H1 (cell line): ENCODE measurements at regions not wholly inside any gene's neighbourhood (a gene's known extent, or its start where the extent isn't known, plus 50 kb on each side); places are given as distances from the start of the nearest gene placed in this dataset.

Experiments
- CHD7 ChIP-seq: fragments of 300-600 bp; sonication (generic); IDR thresholded peaks from 2 replicates; pipeline ENCODE4 v1.7.1; 2012; ENCODE audit warnings: low read length, moderate library complexity, mild to moderate bottlenecking, inconsistent platforms; ENCODE audit not compliant: insufficient replicate concordance
- CTBP2 ChIP-seq: IDR thresholded peaks from 2 replicates; pipeline ENCODE4 v1.7.0; 2011; ENCODE audit warnings: borderline replicate concordance, mild to moderate bottlenecking, moderate library complexity, mixed read lengths, low read length; ENCODE audit not compliant: insufficient read depth, insufficient read length
- JUN ChIP-seq: IDR thresholded peaks from 2 replicates; pipeline ENCODE4 v1.6.1; 2011; ENCODE audit warnings: low read depth, mild to moderate bottlenecking, improper control_type of control experiment, low read length
- MAX ChIP-seq: IDR thresholded peaks from 2 replicates; pipeline ENCODE4 v1.6.1; 2012; ENCODE audit warnings: inconsistent platforms
- NRF1 ChIP-seq: IDR thresholded peaks from 2 replicates; pipeline ENCODE4 v1.6.1; 2011; ENCODE audit warnings: mild to moderate bottlenecking, low read depth, low read length, improper control_type of control experiment
- RBBP5 ChIP-seq: IDR thresholded peaks from 2 replicates; pipeline ENCODE4 v1.7.1; 2012; ENCODE audit warnings: low read depth, mild to moderate bottlenecking, inconsistent platforms, low read length, moderate library complexity, borderline replicate concordance
- SP2 ChIP-seq: IDR thresholded peaks from 2 replicates; pipeline ENCODE4 v1.6.1; 2012; ENCODE audit warnings: mild to moderate bottlenecking, low read length, inconsistent platforms

- TF ChIP-seq CHD7 (no peak), NRF1 (no peak), RBBP5 (no peak), MAX (no peak), CTBP2 (no peak), JUN (no peak), SP2 (no peak)
Observed at GRCh38 chr10:78972947-78973900, 95.5 kb upstream of the ZMIZ1 start (continued).
